ENCODE measurements at regions not wholly inside any gene's neighbourhood (a gene's known extent, or its start where the extent isn't known, plus 50 kb on each side); places are given as distances from the start of the nearest gene placed in this dataset.

GRCh38 chr7:156549636-156550035, 90.9 kb upstream of the RNF32 start:
- no peak for FAIRE-seq

DNA sequence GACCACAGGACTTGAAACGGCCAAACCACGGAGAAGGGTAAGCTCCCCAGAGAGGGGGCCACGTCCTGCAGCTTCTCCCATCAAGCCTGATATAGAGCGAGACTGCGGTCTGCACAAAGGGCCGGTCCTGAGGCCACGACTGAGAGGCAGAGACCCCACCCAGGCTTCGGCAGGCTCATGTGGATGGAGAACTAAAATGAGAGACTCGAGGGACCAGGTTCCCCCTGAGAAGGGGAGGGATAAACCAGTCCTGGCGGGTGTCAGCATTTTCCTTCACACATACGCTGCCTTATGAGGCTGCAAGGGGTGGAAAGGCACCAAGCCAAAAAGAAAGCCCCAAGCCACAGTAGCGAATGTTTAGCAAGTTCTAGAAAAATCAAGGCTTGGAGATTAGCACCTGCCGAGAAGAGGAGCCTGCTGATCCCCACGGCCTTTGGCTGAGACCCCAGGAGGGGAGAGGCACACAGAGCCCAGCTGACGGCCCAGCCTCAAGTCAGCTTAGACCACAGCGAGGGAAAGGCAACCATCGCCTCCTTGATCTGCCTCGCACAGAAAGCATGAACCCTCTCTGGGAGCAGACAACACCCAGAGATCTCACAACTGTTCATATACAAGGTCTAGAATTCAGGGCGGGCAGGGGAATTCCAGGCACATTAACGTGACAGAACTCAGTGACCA, 92.6 kb upstream of the RNF32 start:
- Histone ChIP-seq H3K4me3 (ENCODE audit: insufficient read depth, low read depth, low read length) (no peak overlapping the region), H3K4me2 (ENCODE audit: low read length) (no peak overlapping the region), H3K4me1 (ENCODE audit: insufficient read depth, low read length) (no peaks in the 10 kb centered on the region), H3K27me3 (ENCODE audit: insufficient read depth, low read length) (no peaks in the 10 kb centered on the region), H3K79me2 (ENCODE audit: insufficient read depth, low read length) (no peaks in the 10 kb centered on the region), H2AFZ (ENCODE audit: low read depth, low read length) (no peak overlapping the region), H4K20me1 (ENCODE audit: insufficient read depth, low read length) (no peaks in the 10 kb centered on the region), H3K36me3 (ENCODE audit: insufficient read depth, low read length) (no peaks in the 10 kb centered on the region), H3K27ac (ENCODE audit: low read depth, low read length) (no peak overlapping the region), H3K9ac (ENCODE audit: low read length) (no peak overlapping the region), H3K9me3 (ENCODE audit: insufficient read depth, low read depth, low read length) (no peaks in the 10 kb centered on the region)
- DNase-seq (ENCODE audit: low read depth) (no peak), FAIRE-seq (no peak)
- H3K36me3 Mint-ChIP-seq (ENCODE audit: low read depth, unreplicated experiment), result peaks cover 1% of the 10 kb centered on the region
- TF ChIP-seq, protein P1, sequence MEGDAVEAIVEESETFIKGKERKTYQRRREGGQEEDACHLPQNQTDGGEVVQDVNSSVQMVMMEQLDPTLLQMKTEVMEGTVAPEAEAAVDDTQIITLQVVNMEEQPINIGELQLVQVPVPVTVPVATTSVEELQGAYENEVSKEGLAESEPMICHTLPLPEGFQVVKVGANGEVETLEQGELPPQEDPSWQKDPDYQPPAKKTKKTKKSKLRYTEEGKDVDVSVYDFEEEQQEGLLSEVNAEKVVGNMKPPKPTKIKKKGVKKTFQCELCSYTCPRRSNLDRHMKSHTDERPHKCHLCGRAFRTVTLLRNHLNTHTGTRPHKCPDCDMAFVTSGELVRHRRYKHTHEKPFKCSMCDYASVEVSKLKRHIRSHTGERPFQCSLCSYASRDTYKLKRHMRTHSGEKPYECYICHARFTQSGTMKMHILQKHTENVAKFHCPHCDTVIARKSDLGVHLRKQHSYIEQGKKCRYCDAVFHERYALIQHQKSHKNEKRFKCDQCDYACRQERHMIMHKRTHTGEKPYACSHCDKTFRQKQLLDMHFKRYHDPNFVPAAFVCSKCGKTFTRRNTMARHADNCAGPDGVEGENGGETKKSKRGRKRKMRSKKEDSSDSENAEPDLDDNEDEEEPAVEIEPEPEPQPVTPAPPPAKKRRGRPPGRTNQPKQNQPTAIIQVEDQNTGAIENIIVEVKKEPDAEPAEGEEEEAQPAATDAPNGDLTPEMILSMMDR (IDR thresholded peaks at IDR 0.05; ENCODE audit: insufficient read depth, low read depth, low read length), result no peak
- TF ChIP-seq EZH2 (IDR thresholded peaks at IDR 0.05; ENCODE audit: insufficient read depth, low read length), result no peak
- H3K4me3 Mint-ChIP-seq (ENCODE audit: unreplicated experiment), result no peak overlapping the region
- peaks cover 9% of the 10 kb centered on the region for H3K9me3 Mint-ChIP-seq (ENCODE audit: unreplicated experiment)
- H3K27me3 Mint-ChIP-seq (ENCODE audit: low read depth, unreplicated experiment), result peaks cover 2% of the 10 kb centered on the region
- H3K27ac Mint-ChIP-seq (ENCODE audit: unreplicated experiment), result no peak overlapping the region
- no peaks in the 10 kb centered on the region for H3K4me1 Mint-ChIP-seq (ENCODE audit: low read depth, unreplicated experiment)

More at GRCh38 chr7:156549636-156550035, 90.9 kb upstream of the RNF32 start:
- Mint-ChIP-seq H3K4me1 (ENCODE audit: low read depth, unreplicated experiment) (no peaks in the 10 kb centered on the region), H3K9me3 (ENCODE audit: unreplicated experiment) (peaks cover 9% of the 10 kb centered on the region), H3K27ac (ENCODE audit: unreplicated experiment) (no peak overlapping the region), H3K4me3 (ENCODE audit: unreplicated experiment) (no peak overlapping the region), H3K27me3 (ENCODE audit: low read depth, unreplicated experiment) (peaks cover 2% of the 10 kb centered on the region), H3K36me3 (ENCODE audit: low read depth, unreplicated experiment) (peaks cover 1% of the 10 kb centered on the region)
- H3K4me2 ChIP-seq (ENCODE audit: low read length), result no peak overlapping the region
- H3K27me3 ChIP-seq (ENCODE audit: insufficient read depth, low read length), result no peaks in the 10 kb centered on the region
- H3K27ac ChIP-seq (ENCODE audit: low read depth, low read length), result no peak overlapping the region
- no peak overlapping the region for H2AFZ ChIP-seq (ENCODE audit: low read depth, low read length)
- no peaks in the 10 kb centered on the region for H3K4me1 ChIP-seq (ENCODE audit: insufficient read depth, low read length)
- no peaks in the 10 kb centered on the region for H4K20me1 ChIP-seq (ENCODE audit: insufficient read depth, low read length)
- H3K9ac ChIP-seq (ENCODE audit: low read length), result no peak overlapping the region
- H3K79me2 ChIP-seq (ENCODE audit: insufficient read depth, low read length), result no peaks in the 10 kb centered on the region
- no peaks in the 10 kb centered on the region for H3K9me3 ChIP-seq (ENCODE audit: insufficient read depth, low read depth, low read length)
- TF ChIP-seq, protein P1 (IDR thresholded peaks at IDR 0.05; ENCODE audit: insufficient read depth, low read depth, low read length), result no peak
- no peak for TF ChIP-seq EZH2 (IDR thresholded peaks at IDR 0.05; ENCODE audit: insufficient read depth, low read length)
- no peaks in the 10 kb centered on the region for H3K36me3 ChIP-seq (ENCODE audit: insufficient read depth, low read length)
- DNase-seq (ENCODE audit: low read depth), result no peak
- H3K4me3 ChIP-seq (ENCODE audit: insufficient read depth, low read depth, low read length), result no peak overlapping the region

DNA sequence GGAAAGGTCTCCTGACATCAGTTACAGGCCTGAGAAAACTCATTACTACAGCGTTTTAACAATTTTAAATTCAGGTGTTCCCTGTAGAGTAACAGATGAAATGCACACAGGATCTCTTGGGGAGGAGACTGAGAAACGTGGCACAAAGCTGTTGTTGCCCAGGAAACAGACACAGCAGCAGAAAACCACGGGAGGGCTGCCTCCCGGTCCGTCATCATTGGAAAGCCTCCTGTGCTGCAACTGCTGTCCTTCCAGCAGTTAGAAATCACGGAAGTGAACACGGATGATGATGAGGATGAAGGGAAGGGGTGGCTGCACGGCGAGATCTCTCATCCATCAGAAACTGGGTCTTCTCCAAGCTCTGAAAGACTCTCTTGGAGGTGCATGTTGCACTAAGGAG, 94.6 kb upstream of the RNF32 start:
- H3K27ac Mint-ChIP-seq (ENCODE audit: unreplicated experiment), result no peak overlapping the region
- Histone ChIP-seq H3K27me3 (ENCODE audit: insufficient read depth, low read length) (no peaks in the 10 kb centered on the region), H2AFZ (ENCODE audit: low read depth, low read length) (no peak overlapping the region)

More for the DNA sequence above, 94.6 kb upstream of the RNF32 start:
- Histone ChIP-seq H3K36me3 (ENCODE audit: insufficient read depth, low read length) (no peaks in the 10 kb centered on the region), H4K20me1 (ENCODE audit: insufficient read depth, low read length) (no peaks in the 10 kb centered on the region), H3K79me2 (ENCODE audit: insufficient read depth, low read length) (no peaks in the 10 kb centered on the region), H3K4me1 (ENCODE audit: insufficient read depth, low read length) (no peaks in the 10 kb centered on the region), H3K4me2 (ENCODE audit: low read length) (no peak overlapping the region), H3K9me3 (ENCODE audit: insufficient read depth, low read depth, low read length) (no peaks in the 10 kb centered on the region), H3K27ac (ENCODE audit: low read depth, low read length) (no peak overlapping the region), H3K9ac (ENCODE audit: low read length) (no peak overlapping the region), H3K4me3 (ENCODE audit: insufficient read depth, low read depth, low read length) (no peak overlapping the region)
- no peak for FAIRE-seq
- Mint-ChIP-seq H3K4me1 (ENCODE audit: low read depth, unreplicated experiment) (no peaks in the 10 kb centered on the region), H3K4me3 (ENCODE audit: unreplicated experiment) (no peak overlapping the region), H3K27me3 (ENCODE audit: low read depth, unreplicated experiment) (peaks cover 2% of the 10 kb centered on the region), H3K9me3 (ENCODE audit: unreplicated experiment) (peaks cover 9% of the 10 kb centered on the region), H3K36me3 (ENCODE audit: low read depth, unreplicated experiment) (peaks cover 1% of the 10 kb centered on the region)
- no peak for DNase-seq (ENCODE audit: low read depth)
- TF ChIP-seq, protein P1 (IDR thresholded peaks at IDR 0.05; ENCODE audit: insufficient read depth, low read depth, low read length), result no peak
- no peak for TF ChIP-seq EZH2 (IDR thresholded peaks at IDR 0.05; ENCODE audit: insufficient read depth, low read length)
